ENCODE measurements at regions not wholly inside any gene's neighbourhood (a gene's known extent, or its start where the extent isn't known, plus 50 kb on each side); places are given as distances from the start of the nearest gene placed in this dataset.

GRCh38 chr3:115552007-115552406, 71.3 kb upstream of the GAP43 start:
- Mint-ChIP-seq H3K36me3 (ENCODE audit: insufficient read depth, unreplicated experiment) (no peaks in the 10 kb centered on the region), H3K9me3 (ENCODE audit: unreplicated experiment) (no peaks in the 10 kb centered on the region), H3K4me1 (ENCODE audit: insufficient read depth, unreplicated experiment) (no peaks in the 10 kb centered on the region), H3K27me3 (ENCODE audit: insufficient read depth, unreplicated experiment) (peaks cover 24% of the 10 kb centered on the region), H3K27ac (ENCODE audit: low read depth, unreplicated experiment) (no peak overlapping the region), H3K4me3 (ENCODE audit: unreplicated experiment) (no peak overlapping the region)
- ChIA-PET POLR2A (interaction anchor here (0.6 kb wide), 1 partner anchor 79 kb away, joined by 3 read pairs; no protein-coding TSS in a partner anchor), CTCF (interaction anchor here (0.5 kb wide), 1 partner anchor 1323 kb away, joined by 3 read pairs; no protein-coding TSS in a partner anchor)
- no peak for TF ChIP-seq CTCF (IDR thresholded peaks at IDR 0.05; ENCODE audit: unreplicated experiment)
- intact Hi-C loops (cut with micrococcal nuclease): no loop called here
- DNase-seq (ENCODE audit: unreplicated experiment): no peak
- no TSS peak for BruUV-seq (replicated peaks)

GRCh38 chr3:115553796-115554486, 69.4 kb upstream of the GAP43 start:
- no peak for DNase-seq (ENCODE audit: unreplicated experiment)
- no peaks in the 10 kb centered on the region for H3K9me3 Mint-ChIP-seq (ENCODE audit: unreplicated experiment)
- H3K4me1 Mint-ChIP-seq (ENCODE audit: insufficient read depth, unreplicated experiment): no peaks in the 10 kb centered on the region
- ChIA-PET CTCF (no interaction called here), POLR2A (no interaction called here)
- no peak overlapping the region for H3K27ac Mint-ChIP-seq (ENCODE audit: low read depth, unreplicated experiment)
- no peak overlapping the region for H3K4me3 Mint-ChIP-seq (ENCODE audit: unreplicated experiment)
- intact Hi-C loops (cut with micrococcal nuclease): no loop called here
- peaks cover 24% of the 10 kb centered on the region for H3K27me3 Mint-ChIP-seq (ENCODE audit: insufficient read depth, unreplicated experiment)
- TF ChIP-seq CTCF (IDR thresholded peaks at IDR 0.05; ENCODE audit: unreplicated experiment): no peak
- BruUV-seq (replicated peaks): no TSS peak
- no peaks in the 10 kb centered on the region for H3K36me3 Mint-ChIP-seq (ENCODE audit: insufficient read depth, unreplicated experiment)

GRCh38 chr3:115554487-115554807, 68.9 kb upstream of the GAP43 start:
- no peak overlapping the region for H3K27ac Mint-ChIP-seq (ENCODE audit: low read depth, unreplicated experiment)
- BruUV-seq (replicated peaks): no TSS peak
- H3K4me3 Mint-ChIP-seq (ENCODE audit: unreplicated experiment): no peak overlapping the region
- no peaks in the 10 kb centered on the region for H3K4me1 Mint-ChIP-seq (ENCODE audit: insufficient read depth, unreplicated experiment)
- intact Hi-C loops (cut with micrococcal nuclease): no loop called here
- no peak for TF ChIP-seq CTCF (IDR thresholded peaks at IDR 0.05; ENCODE audit: unreplicated experiment)
- H3K9me3 Mint-ChIP-seq (ENCODE audit: unreplicated experiment): no peaks in the 10 kb centered on the region
- DNase-seq (ENCODE audit: unreplicated experiment): no peak
- ChIA-PET CTCF (no interaction called here), POLR2A (no interaction called here)
- H3K36me3 Mint-ChIP-seq (ENCODE audit: insufficient read depth, unreplicated experiment): no peaks in the 10 kb centered on the region
- H3K27me3 Mint-ChIP-seq (ENCODE audit: insufficient read depth, unreplicated experiment): peaks cover 24% of the 10 kb centered on the region

GRCh38 chr3:115562636-115563267, 60.6 kb upstream of the GAP43 start:
- ChIA-PET CTCF (interaction anchor here (0.8 kb wide), 1 partner anchor 15 kb away, joined by 3 read pairs; no protein-coding TSS in a partner anchor), POLR2A (no interaction called here)
- H3K4me1 Mint-ChIP-seq (ENCODE audit: insufficient read depth, unreplicated experiment): no peaks in the 10 kb centered on the region
- H3K4me3 Mint-ChIP-seq (ENCODE audit: unreplicated experiment): no peak overlapping the region
- BruUV-seq (replicated peaks): no TSS peak
- H3K27ac Mint-ChIP-seq (ENCODE audit: low read depth, unreplicated experiment): no peak overlapping the region
- intact Hi-C loops (cut with micrococcal nuclease): no loop called here
- H3K36me3 Mint-ChIP-seq (ENCODE audit: insufficient read depth, unreplicated experiment): peaks cover 6% of the 10 kb centered on the region
- TF ChIP-seq CTCF (IDR thresholded peaks at IDR 0.05; ENCODE audit: unreplicated experiment): no peak
- no peaks in the 10 kb centered on the region for H3K9me3 Mint-ChIP-seq (ENCODE audit: unreplicated experiment)
- no peak for DNase-seq (ENCODE audit: unreplicated experiment)
- H3K27me3 Mint-ChIP-seq (ENCODE audit: insufficient read depth, unreplicated experiment): no peaks in the 10 kb centered on the region
